Body of pancreas (tissue), 4 donors: ENCODE measurements at regions not wholly inside any gene's neighbourhood (a gene's known extent, or its start where the extent isn't known, plus 50 kb on each side); places are given as distances from the start of the nearest gene placed in this dataset.

Source experiments
- ATAC-seq: fragments of 150-250 bp; one replicate; pipeline ENCODE4 v1.9.1; 2016
- DNase-seq, 4 donors: peaks; one replicate each; pipeline ENCODE4 v3.0.0-alpha.2; 2019
- H3K27ac ChIP-seq, 4 donors: fragments of 200-600 bp; sonication (generic); 1 replicate in 3 of 4; 2 replicates in 1 of 4; pipeline versions ENCODE4 v1.5.1 to v1.6.1; 2016 to 2019; ENCODE audit warnings: mild to moderate bottlenecking in 1 of 4, mixed read lengths in 1 of 4, moderate library complexity in 1 of 4
- H3K27me3 ChIP-seq, 2 donors: fragments of 200-600 bp; sonication (generic); one replicate each; pipeline ENCODE4 v1.6.0; 2016; ENCODE audit warnings: mild to moderate bottlenecking in 1 of 2
- H3K36me3 ChIP-seq, 2 donors: fragments of 200-600 bp; sonication (generic); replicated peaks in 1 of 2; 2 replicates each; pipeline ENCODE4 v1.5.1; 2016; ENCODE audit warnings: low read depth in 2 of 2; ENCODE audit not compliant: insufficient read depth in 1 of 2
- H3K4me1 ChIP-seq: fragments of 200-600 bp; sonication (generic); one replicate; pipeline ENCODE4 v1.6.0; 2016
- H3K4me3 ChIP-seq, 2 donors: fragments of 200-600 bp; sonication (generic); 1 replicate in 1 of 2; 2 replicates in 1 of 2; pipeline ENCODE4 v1.5.1; 2016 to 2019
- H3K9me3 ChIP-seq, 3 donors: fragments of 200-600 bp; sonication (generic); 1 replicate in 2 of 3; 2 replicates in 1 of 3; pipeline ENCODE4 v1.5.1; 2016
- POLR2A ChIP-seq, 3 donors: fragments of 450-650 bp; IDR thresholded peaks; one replicate each; pipeline ENCODE4 v1.6.1; 2016; ENCODE audit warnings: antibody characterized with exemption in 3 of 3, mild to moderate bottlenecking in 2 of 3
- WGBS, 2 donors: methylation state at CpG; one replicate each; pipeline ENCODE4 v1.1.5; 2017; 5-methylcytosine and 5-hydroxymethylcytosine counted together
- intact Hi-C: fragments of 100-400 bp; cut with DNase I; formaldehyde crosslinking; loops from one replicate; pipeline ENCODE4 v1.15.1; 2023
- TF ChIP-seq, protein P1 (sequence below), 7 experiments: fragments of 450-650 bp in 4 of 7; fragments of 200-600 bp in 3 of 7; sonication (generic) in 3 of 7; IDR thresholded peaks; one replicate each; pipeline ENCODE4 v1.5.1; 2016 to 2019; ENCODE audit warnings: antibody characterized with exemption in 7 of 7

DNA sequence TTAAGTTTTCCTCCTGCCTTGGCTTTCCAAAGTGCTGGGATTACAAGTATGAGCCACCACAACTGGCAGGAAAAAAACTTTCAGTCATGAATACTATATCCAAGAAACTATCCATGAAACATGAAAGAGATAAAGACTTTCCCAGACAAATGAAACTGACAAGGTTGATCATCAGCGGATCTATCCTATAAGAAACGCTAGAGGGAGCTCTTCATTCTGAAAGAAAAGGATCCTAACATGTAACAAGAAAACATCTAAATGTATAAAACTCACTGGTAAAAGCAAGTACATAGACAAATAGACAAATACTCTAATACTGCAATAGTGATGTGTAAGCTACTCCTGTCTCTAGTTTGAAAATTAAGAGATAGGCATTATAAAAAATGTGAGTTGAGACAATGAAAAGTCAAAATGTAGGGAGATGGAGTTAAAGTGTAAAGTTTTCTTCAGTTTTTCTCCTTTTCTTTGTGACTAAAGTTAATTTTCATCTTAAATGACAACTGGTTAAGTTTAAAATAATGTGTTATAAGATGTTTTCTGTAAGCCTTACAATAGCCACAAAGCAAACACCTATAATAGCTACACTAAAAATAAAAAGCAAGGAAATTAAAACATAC, 79.6 kb upstream of the TEKT1 start:
- no peak for DNase-seq
- WGBS, 2 donors: 2 to 9% methylated on average over 2 of the region's 2 CpGs

DNA sequence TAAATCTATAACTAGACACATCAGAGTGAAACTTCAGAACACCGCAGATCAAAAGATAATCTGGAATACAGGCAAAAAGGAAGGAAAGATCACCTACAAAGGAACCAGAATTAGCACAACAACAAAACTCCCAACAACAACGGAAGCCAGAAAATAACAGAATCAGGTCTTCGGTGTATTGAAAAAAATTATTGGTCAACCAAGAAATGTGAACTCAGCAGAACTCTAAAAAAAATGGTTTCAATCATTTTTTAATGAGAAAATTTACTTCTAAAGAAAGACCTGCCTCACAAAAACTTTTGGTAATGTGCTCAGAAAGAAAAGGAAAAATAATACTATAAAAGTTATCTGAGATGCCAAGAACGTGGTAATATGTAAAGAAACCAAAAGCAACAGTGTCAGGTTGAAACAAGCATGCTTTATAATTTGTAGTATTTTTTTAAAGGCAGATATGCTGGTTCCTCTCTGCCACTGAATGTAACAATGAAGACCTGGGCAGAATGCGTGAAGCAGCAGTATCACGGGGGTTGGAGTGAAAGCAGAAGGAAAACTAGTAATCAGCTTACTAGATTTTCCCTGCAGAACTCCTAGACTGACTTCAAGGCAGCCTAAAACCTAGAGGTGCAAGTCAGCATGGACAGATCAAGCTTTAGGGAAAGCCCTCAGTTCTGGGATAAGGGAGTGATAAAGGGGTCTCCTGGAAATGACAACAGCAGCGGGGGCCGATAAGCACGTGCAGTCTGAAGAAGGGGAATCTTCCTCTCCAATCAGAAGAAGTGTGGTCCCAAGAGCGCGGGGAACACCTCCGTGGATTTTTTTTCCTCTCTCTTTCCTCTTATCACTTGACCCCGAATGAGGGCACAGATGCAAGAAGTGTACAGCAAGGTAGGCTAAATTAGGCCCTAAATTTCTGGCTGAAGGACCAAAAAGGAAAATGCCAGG, 80.9 kb upstream of the TEKT1 start:
- TF ChIP-seq POLR2A (IDR thresholded peaks at IDR 0.05): no peak
- TF ChIP-seq, protein P1, sequence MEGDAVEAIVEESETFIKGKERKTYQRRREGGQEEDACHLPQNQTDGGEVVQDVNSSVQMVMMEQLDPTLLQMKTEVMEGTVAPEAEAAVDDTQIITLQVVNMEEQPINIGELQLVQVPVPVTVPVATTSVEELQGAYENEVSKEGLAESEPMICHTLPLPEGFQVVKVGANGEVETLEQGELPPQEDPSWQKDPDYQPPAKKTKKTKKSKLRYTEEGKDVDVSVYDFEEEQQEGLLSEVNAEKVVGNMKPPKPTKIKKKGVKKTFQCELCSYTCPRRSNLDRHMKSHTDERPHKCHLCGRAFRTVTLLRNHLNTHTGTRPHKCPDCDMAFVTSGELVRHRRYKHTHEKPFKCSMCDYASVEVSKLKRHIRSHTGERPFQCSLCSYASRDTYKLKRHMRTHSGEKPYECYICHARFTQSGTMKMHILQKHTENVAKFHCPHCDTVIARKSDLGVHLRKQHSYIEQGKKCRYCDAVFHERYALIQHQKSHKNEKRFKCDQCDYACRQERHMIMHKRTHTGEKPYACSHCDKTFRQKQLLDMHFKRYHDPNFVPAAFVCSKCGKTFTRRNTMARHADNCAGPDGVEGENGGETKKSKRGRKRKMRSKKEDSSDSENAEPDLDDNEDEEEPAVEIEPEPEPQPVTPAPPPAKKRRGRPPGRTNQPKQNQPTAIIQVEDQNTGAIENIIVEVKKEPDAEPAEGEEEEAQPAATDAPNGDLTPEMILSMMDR (IDR thresholded peaks at IDR 0.05): no peak
- no peak for DNase-seq
- intact Hi-C loops: loop anchor here (10.0 kb wide), 1 partner anchor 92 kb away; no protein-coding TSS in a partner anchor
- 57 to 69% methylated on average over 13 of the region's 13 CpGs for WGBS, 2 donors
- Histone ChIP-seq H3K4me1 (no peaks in the 10 kb centered on the region), H3K27me3 (no peaks in the 10 kb centered on the region), H3K27ac (no peak overlapping the region), H3K36me3 (no peaks in the 10 kb centered on the region), H3K9me3 (no peaks in the 10 kb centered on the region), H3K4me3 (no peak overlapping the region)
- no peak for ATAC-seq

More for the DNA sequence above, 79.6 kb upstream of the TEKT1 start:
- no peaks in the 10 kb centered on the region for H3K27me3 ChIP-seq
- H3K9me3 ChIP-seq: no peaks in the 10 kb centered on the region
- no peak overlapping the region for H3K4me3 ChIP-seq
- no peak for ATAC-seq
- H3K27ac ChIP-seq: no peak overlapping the region
- no peaks in the 10 kb centered on the region for H3K36me3 ChIP-seq
- intact Hi-C loops: loop anchor here (10.0 kb wide), 1 partner anchor 94 kb away; no protein-coding TSS in a partner anchor
- no peaks in the 10 kb centered on the region for H3K4me1 ChIP-seq
- TF ChIP-seq, protein P1 (IDR thresholded peaks at IDR 0.05): peak in 6 of 7 experiments; percentile 33 to 46 (median 42)
- TF ChIP-seq POLR2A (IDR thresholded peaks at IDR 0.05): no peak

DNA sequence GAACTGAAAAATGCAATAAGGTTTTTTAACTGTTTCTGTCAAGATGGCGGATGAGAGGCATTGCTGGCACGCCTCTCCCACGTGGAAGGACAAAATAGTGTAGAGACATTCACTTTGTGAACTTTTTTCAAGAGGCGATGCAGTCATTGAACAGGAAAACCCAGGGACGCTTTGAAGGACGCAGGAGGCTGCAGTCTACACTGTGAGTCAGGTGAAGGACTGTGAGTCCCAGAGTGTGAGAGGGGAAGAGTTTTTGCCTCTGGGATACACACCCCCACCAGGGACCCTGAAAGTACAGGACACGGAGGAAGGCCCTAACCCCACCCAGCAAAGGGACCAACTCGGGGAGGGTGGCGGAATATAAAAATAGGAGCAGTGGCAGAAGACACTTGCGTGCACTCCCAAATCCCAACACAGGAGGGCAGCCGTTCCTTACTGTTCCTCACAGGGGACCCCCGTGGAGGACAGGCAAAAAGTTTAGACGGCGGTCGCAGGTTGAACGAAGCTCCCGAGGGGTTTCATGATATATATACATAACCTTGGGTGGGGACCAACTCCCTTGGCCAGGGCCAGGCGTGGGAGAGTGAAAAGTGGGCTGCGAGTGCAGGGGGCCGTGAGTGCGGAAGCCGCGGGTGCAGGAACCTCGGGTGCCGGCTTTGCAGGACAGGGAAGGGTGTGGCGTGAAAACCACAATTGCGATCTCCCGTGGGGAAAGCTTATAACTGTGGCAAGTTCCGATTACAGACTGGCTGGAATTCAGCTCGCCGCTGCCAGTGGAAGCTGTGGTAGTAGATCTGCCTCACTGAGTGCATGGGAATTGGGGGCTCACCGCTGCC, 82.0 kb upstream of the ALOX12 start:
- H3K4me3 ChIP-seq: no peak overlapping the region
- WGBS, 2 donors: 17 to 41% methylated on average over 31 to 32 of the region's 32 CpGs
- DNase-seq (peak; percentile 46 to 75 (median 65)), ATAC-seq (no peak)
- TF ChIP-seq, protein P1 (IDR thresholded peaks at IDR 0.05): peak; percentile 39 to 72 (median 62)
- TF ChIP-seq POLR2A (IDR thresholded peaks at IDR 0.05): no peak
- H3K36me3 ChIP-seq: no peaks in the 10 kb centered on the region
- H3K27ac ChIP-seq: no peak overlapping the region
- no peaks in the 10 kb centered on the region for H3K4me1 ChIP-seq
- no peaks in the 10 kb centered on the region for H3K27me3 ChIP-seq
- intact Hi-C loops: loop anchor here (10.0 kb wide), 1 partner anchor 91 kb away; no protein-coding TSS in a partner anchor
- H3K9me3 ChIP-seq: no peaks in the 10 kb centered on the region

DNA sequence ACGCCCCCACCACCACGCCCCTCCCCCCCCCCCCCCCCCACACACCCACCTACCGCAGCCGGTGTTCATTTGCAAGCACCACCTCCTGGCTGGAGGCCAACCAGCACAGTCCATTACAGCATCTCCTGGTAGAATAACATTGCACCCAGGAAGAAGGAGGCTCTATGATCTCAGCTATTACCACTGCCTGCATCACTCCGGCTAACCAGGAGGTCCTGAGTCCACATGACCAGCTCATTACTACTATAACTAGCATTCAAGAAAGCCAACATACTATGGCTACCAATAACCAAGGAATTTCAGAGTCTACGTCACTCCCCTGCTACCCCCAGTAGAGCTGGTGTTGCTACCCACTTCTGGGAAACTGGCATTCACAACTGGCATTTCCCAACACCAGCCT, 81.1 kb upstream of the ALOX12 start:
- TF ChIP-seq, protein P1 (IDR thresholded peaks at IDR 0.05): no peak
- no peak for TF ChIP-seq POLR2A (IDR thresholded peaks at IDR 0.05)
- Histone ChIP-seq H3K36me3 (no peaks in the 10 kb centered on the region), H3K9me3 (no peaks in the 10 kb centered on the region), H3K4me3 (no peak overlapping the region), H3K27ac (no peak overlapping the region), H3K4me1 (no peaks in the 10 kb centered on the region), H3K27me3 (no peaks in the 10 kb centered on the region)
- DNase-seq (no peak), ATAC-seq (no peak)
- intact Hi-C loops: loop anchor here (10.0 kb wide), 1 partner anchor 90 kb away; no protein-coding TSS in a partner anchor
- WGBS, 2 donors: 30 to 52% methylated on average over 3 to 6 of the region's 6 CpGs
